C1 segment of cervical spinal cord (tissue), 14 donors: ENCODE measurements at regions not wholly inside any gene's neighbourhood (a gene's known extent, or its start where the extent isn't known, plus 50 kb on each side); places are given as distances from the start of the nearest gene placed in this dataset.
"Not testable (repeated sequence)": the region's sequence is repeated elsewhere in the genome, so short reads cannot be mapped to it uniquely, and the experiment has no call there.

ENCODE experiments used
- DNase-seq, 14 donors: peaks; one replicate each; lab custom pipeline; 2025; lab: John Stamatoyannopoulos, UW

DNA sequence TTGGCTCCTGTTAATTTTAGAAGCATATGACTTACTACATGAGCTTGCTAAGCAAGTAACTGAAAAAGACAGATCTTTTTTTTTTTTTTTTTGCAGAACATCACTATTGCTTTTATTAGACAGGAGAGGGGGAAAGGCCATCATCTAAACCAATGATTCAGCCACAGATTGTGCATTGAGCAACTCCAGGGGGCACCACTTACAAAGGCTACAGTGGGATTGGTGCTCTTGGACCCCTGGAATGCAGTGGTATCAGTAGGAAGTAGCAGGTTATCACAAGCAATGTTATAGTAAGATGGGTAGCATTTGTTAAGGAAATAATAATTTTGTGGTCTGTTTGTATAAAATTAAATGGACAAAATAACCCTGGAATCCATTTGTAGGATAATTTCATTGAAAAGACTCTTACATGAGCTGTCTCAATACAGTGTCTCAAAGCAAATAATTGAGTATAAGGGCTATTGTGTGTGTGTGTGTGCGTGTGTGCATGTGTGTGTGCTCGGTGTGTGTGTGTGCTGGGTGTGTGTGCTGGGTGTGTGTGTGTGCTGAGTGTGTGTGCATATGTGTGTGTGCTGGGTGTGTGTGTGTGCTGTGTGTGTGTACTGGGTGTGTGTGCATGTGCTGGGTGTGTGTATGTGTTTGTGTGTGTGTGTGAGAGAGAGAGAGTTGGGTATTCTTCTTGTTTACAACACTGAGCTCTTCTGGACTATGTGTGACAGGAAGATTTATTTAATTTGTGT is 296.3 kb downstream of the PCDH7 start:
- DNase-seq = no peak

DNA sequence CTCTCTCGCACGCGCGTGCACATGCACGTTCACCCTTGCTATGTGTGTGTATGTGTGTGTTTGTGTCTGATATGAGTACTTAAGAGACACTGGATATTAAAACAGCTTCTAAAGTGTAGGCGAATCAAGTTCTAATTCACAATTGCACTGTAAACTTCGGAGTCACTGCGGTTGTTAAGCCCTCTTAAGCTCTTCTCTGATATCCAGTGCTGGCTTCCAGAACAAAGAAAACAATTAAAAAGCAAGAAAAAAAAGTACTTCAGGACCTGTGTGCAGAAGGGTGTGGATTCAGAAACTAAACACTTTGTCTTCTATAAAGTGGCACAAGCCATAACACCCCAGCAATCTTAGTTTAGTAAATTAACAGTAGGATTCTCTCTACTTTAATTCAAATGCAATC is 300.2 kb downstream of the PCDH7 start:
- no peak for DNase-seq

DNA sequence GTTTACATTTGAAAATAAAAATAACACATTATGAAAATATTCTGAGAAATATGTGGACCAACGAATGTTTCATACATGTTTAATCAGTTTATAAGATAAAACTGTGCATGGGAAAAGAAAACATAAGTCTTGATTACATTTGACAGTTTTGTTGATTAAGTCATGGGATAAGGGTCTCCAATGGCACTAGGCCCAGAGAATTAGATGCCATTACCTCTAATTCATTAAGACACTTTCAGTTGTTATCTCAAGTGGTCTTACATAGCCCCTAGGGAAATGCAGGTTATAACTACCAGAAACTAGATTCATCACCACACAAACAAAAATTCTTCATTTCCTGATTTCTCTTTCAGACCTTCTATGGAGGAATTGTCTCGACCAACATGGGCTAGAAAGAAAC is 300.8 kb downstream of the PCDH7 start:
- no peak for DNase-seq

- no peak for DNase-seq
Observed at GRCh38 chr4:31022702-31023101, 302.5 kb downstream of the PCDH7 start.

DNA sequence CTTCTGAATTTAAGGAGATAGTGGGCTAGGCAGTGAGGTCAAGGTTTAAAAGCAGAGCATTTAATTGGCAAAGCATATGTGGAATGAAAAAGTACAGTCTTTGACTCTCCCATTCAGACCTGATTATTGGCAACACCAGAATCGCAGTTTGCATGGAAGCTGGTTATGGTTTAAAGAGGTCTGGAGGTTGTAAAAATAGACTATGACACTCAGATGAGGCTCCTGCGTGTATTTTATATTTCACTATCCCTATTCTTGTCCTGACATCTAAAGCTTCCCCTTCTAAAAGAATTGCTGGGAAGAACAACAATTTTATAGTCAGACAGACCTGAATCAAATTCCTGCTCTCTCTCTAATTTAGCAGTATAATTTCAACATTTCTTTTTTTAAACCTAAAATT is 302.9 kb downstream of the PCDH7 start:
- no peak for DNase-seq

GRCh38 chr4:31023742-31024141 is 303.6 kb downstream of the PCDH7 start:
- DNase-seq = no peak

DNA sequence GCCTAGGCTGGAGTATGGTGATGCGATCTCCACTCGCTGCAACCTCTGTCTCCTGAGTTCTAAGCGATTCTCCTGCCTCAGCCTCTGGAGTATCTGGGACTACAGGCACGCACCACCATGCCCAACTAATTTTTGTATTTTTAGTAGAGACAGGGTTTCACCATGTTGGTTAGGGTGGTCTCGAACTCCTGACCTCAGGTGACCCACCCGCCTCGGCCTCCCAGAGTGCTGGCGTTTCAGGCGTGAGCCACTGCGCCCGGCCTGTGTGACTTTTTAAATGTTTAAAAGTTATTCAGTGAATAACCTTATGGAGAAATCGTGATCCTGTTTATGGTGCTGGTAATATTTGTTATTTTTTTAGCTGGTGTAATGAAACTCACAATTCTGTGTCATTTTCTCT is 304.6 kb downstream of the PCDH7 start:
- DNase-seq = not testable (repeated sequence)

- DNase-seq = no peak
Observed at GRCh38 chr4:31026256-31026655, 306.1 kb downstream of the PCDH7 start.

- no peak for DNase-seq
Observed at GRCh38 chr4:31034550-31034949, 314.4 kb downstream of the PCDH7 start.

DNA sequence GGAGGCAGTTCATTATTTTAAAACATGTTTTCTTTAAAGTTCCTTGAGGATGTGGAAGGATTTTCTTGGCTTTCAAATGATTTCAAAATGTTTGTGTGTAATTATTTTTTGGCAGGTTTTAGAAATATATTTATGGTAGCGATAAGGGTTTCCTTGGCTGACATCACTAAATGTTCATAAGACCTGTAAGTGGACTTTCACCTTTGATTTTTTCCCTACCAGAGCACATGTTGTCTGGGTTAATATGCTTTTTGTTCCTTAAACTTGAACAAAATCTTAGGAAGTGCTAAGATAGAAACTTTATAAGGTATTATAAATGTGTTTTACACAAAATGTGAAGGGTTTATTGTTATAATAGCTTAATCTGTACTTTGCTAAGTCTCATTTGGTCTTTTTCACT is 315.6 kb downstream of the PCDH7 start:
- no peak for DNase-seq

DNA sequence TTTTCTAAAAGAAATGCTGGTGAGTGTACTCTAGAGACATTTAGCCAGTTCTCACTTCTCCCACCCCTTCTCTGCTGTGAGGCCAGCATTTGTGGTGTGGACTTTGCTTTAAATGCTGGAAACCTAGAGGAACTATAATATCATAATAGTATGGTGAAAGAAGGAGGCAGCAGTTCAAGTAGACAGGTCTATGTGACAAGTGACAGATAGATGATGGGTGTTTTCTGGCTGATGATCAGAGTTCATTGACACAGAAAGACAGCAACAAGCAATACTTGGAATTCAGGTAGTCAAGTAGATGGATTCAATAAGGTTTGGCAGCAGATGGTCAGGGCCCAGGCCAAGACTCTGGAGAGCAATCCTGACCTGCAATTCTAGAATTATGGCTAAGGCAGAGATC is 317.5 kb downstream of the PCDH7 start:
- no peak for DNase-seq

GRCh38 chr4:31039382-31039781 is 319.2 kb downstream of the PCDH7 start:
- no peak for DNase-seq

GRCh38 chr4:31040106-31040505 is 319.9 kb downstream of the PCDH7 start:
- DNase-seq = no peak

GRCh38 chr4:31041385-31041784 is 321.2 kb downstream of the PCDH7 start:
- DNase-seq = no peak

DNA sequence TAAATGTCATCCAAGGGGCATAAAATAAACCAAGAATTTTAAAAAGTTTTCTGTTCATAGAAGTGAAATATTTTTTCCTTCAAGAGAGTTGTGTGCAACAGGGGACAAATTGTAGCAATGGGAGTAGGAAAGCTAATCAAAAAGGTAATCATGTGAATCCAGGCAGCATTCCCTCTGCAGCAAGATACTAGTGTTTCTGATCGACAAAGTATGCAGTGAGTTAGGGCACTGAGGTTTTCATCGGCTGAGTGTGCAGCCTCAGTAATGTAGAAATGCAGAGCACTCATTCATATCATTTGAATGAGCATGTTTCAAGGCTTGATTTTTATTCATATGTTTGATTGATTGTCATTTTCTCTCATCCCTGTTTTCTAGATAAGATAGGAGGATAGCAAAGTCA is 321.7 kb downstream of the PCDH7 start:
- DNase-seq = no peak

DNA sequence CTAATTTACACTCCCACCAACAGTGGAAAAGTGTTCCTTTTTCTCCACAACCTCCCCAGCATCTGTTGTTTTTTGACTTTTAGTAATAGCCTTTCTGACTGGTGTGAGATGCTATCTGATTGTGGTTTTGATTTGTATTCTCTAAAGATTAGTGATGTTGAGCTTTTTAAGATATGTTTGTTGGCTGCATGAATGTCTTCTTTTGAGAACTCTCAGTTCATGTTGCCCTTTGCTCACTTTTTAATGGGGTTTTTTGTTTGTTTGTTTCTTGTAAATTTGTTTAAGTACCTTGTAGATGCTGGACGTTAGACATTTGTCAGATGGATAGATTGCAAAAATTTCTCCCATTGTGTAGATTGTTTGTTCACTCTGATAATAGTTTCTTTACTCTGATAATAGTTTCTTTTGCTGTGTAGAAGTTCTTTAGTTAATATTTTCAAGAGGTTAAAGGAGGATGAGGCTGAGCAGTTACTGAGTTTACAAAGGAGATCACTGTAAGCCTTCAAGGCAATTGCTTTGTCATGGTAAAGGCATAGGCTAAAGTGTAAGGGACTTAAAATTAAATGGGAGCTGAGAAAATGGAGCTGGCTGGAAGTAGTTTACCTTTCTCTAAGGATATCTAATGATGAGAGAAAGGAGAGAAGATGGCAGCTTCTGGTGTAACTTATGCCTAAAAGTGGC is 323.4 kb downstream of the PCDH7 start:
- no peak for DNase-seq

GRCh38 chr4:31045151-31045550 is 325.0 kb downstream of the PCDH7 start:
- DNase-seq = no peak

GRCh38 chr4:31045724-31046318 is 325.7 kb downstream of the PCDH7 start:
- no peak for DNase-seq

DNA sequence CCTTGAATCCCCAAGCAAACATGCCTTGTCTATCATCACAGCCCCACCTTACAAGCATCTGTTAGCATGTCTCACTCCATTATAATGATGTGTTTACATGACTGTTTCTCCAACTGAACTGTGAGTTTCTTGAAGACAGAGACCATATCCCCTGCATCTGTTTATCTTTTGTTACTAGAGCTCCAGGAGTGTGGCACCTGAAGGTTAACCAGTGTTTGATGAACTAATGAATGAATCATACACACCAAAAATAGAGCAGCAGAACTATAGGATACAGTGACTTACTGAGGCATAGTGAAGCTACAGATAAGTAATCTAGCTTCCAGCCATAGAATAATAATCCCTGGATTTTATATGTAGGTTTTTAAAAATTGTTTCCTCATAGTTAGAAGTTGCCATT is 331.0 kb downstream of the PCDH7 start:
- no peak for DNase-seq

- no peak for DNase-seq
Observed at GRCh38 chr4:31051565-31051964, 331.4 kb downstream of the PCDH7 start.

DNA sequence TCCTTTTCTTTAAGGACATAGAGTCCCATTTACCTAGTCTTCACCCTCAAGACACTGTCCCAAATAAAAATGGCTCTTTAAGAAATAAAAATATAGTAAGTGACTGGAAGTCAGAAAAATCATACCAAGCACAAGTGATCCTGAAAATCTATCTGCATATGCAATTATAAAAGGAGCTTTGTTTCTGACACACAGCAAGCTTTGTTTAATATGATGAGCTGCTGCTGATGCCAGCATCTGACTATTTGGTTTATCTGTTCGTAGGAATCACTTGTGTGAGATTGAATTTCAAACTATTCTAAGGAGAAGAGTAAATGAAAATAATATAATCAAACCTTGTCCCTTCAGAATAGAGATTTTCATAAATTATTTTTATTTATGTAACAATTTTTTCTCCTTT is 332.4 kb downstream of the PCDH7 start:
- no peak for DNase-seq

GRCh38 chr4:31053451-31053850 is 333.3 kb downstream of the PCDH7 start:
- no peak for DNase-seq

- DNase-seq = no peak
Observed at GRCh38 chr4:31054295-31054694, 334.1 kb downstream of the PCDH7 start.
